Breast epithelium (tissue), 3 donors: ENCODE measurements at regions not wholly inside any gene's neighbourhood (a gene's known extent, or its start where the extent isn't known, plus 50 kb on each side); places are given as distances from the start of the nearest gene placed in this dataset.

Experiments used
- CTCF ChIP-seq, 3 donors: fragments of 450-650 bp; IDR thresholded peaks; one replicate each; pipeline ENCODE4 v1.5.1; 2016 to 2017; ENCODE audit warnings: antibody characterized with exemption in 3 of 3, mild to moderate bottlenecking in 3 of 3, moderate library complexity in 3 of 3
- POLR2A ChIP-seq: fragments of 450-650 bp; IDR thresholded peaks from one replicate; pipeline ENCODE4 v1.6.1; 2016; ENCODE audit warnings: antibody characterized with exemption, mild to moderate bottlenecking, moderate library complexity
- POLR2AphosphoS5 ChIP-seq, 3 donors: sonication (generic); formaldehyde crosslinking; IDR thresholded peaks; one replicate each; pipeline ENCODE4 v1.6.1; 2017; ENCODE audit warnings: antibody characterized with exemption in 3 of 3

DNA sequence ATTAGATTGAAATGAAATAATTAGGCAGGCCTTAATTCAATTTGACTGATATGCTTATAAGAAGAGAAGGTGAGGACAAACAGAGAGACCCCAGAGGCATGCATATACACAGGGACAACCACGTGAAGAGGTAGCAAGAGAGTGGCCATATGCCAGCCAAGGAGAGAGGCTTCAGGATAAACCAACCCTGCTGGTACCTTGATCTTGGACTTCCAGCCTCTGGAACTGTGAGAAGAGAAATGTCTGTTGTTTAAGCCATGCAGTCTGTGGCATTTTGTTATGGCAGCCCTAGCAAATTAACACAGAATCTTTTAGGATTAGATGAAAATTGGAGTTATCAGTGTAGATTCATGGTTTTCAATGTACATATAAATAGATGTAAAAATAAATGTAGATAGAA lies 120.1 kb downstream of the KCTD15 start:
- no peak for TF ChIP-seq CTCF (IDR thresholded peaks at IDR 0.05)
- no peak for TF ChIP-seq POLR2A
- no peak for TF ChIP-seq POLR2AphosphoS5 (IDR thresholded peaks at IDR 0.05)
